Testis (tissue), 2 donors: ENCODE measurements at regions not wholly inside any gene's neighbourhood (a gene's known extent, or its start where the extent isn't known, plus 50 kb on each side); places are given as distances from the start of the nearest gene placed in this dataset.

Experiments used
- CTCF ChIP-seq, 3 experiments: fragments of 450-650 bp in 2 of 3; fragments of 200-600 bp in 1 of 3; sonication (generic) in 1 of 3; IDR thresholded peaks; one replicate each; pipeline ENCODE4 v1.5.1; 2016 to 2019; ENCODE audit warnings: antibody characterized with exemption in 3 of 3, mild to moderate bottlenecking in 2 of 3, moderate library complexity in 1 of 3
- POLR2A ChIP-seq: fragments of 450-650 bp; IDR thresholded peaks from one replicate; pipeline ENCODE4 v1.6.1; 2017; ENCODE audit warnings: antibody characterized with exemption, mild to moderate bottlenecking, moderate library complexity

- no peak for TF ChIP-seq CTCF (IDR thresholded peaks at IDR 0.05)
- TF ChIP-seq POLR2A, result no peak
Measured at GRCh38 chr14:82080370-82080769, 546.7 kb upstream of the SEL1L start.
